OCI-LY3 (cell line): ENCODE measurements at regions not wholly inside any gene's neighbourhood (a gene's known extent, or its start where the extent isn't known, plus 50 kb on each side); places are given as distances from the start of the nearest gene placed in this dataset.

ENCODE experiments used
- H2AFZ ChIP-seq: fragments of 200-600, 300-600 bp; shearing (Covaris generic); 2 replicates; pipeline ENCODE4 v1.6.0; 2014; ENCODE audit warnings: antibody characterized with exemption, low read depth, low read length
- H3K27ac ChIP-seq: fragments of 200-600, 300-600 bp; sonication (generic); 2 replicates; pipeline ENCODE4 v1.5.1; 2014; ENCODE audit warnings: mild to moderate bottlenecking, low read length, moderate library complexity, mixed read lengths
- H3K27me3 ChIP-seq: fragments of 200-600, 300-600 bp; sonication (generic); 2 replicates; pipeline ENCODE4 v1.6.1; 2014; ENCODE audit warnings: low read depth, low read length, mixed read lengths
- H3K36me3 ChIP-seq: fragments of 200-600, 300-600 bp; sonication (generic); replicated peaks from 2 replicates; pipeline ENCODE3; 2014; ENCODE audit warnings: low read depth, low read length, mixed read lengths
- H3K4me1 ChIP-seq: fragments of 300-600, 200-600 bp; sonication (generic); 2 replicates; pipeline ENCODE4 v1.6.1; 2014; ENCODE audit warnings: low read length, mixed read lengths
- H3K4me2 ChIP-seq: fragments of 200-600, 300-600 bp; sonication (generic); 2 replicates; pipeline ENCODE4 v1.6.1; 2014; ENCODE audit warnings: low read length, mixed read lengths
- H3K4me3 ChIP-seq: fragments of 300-600, 200-600 bp; sonication (generic); 2 replicates; pipeline ENCODE4 v1.5.1; 2014; ENCODE audit warnings: antibody characterized with exemption, mild to moderate bottlenecking, low read length, moderate library complexity
- H3K79me2 ChIP-seq: fragments of 300-600, 200-600 bp; shearing (Covaris generic); 2 replicates; pipeline ENCODE4 v1.6.1; 2014; ENCODE audit warnings: mild to moderate bottlenecking, low read length, mixed read lengths
- H3K9ac ChIP-seq: fragments of 300-600, 200-600 bp; shearing (Covaris generic); 2 replicates; pipeline ENCODE4 v1.6.0; 2014; ENCODE audit warnings: mild to moderate bottlenecking, low read length, moderate library complexity
- H3K9me3 ChIP-seq: fragments of 200-600, 300-600 bp; shearing (Covaris generic); 2 replicates; pipeline ENCODE4 v1.6.1; 2014; ENCODE audit warnings: low read length, mixed read lengths; ENCODE audit not compliant: insufficient read depth
- H4K20me1 ChIP-seq: fragments of 200-600, 300-600 bp; sonication (generic); 2 replicates; pipeline ENCODE4 v1.6.1; 2016; ENCODE audit warnings: low read length, mixed read lengths; ENCODE audit not compliant: insufficient read depth
- EZH2phosphoT487 ChIP-seq: fragments of 200-600 bp; shearing (Covaris generic); IDR thresholded peaks from 2 replicates; pipeline ENCODE4 v1.6.1; 2018; ENCODE audit warnings: antibody characterized with exemption, mixed run types, low read depth
- TF ChIP-seq, protein P1 (sequence below): fragments of 200-600, 300-600 bp; sonication (generic); IDR thresholded peaks from 2 replicates; pipeline ENCODE4 v1.5.1; 2014; ENCODE audit warnings: antibody characterized with exemption, low read length, low read depth

DNA sequence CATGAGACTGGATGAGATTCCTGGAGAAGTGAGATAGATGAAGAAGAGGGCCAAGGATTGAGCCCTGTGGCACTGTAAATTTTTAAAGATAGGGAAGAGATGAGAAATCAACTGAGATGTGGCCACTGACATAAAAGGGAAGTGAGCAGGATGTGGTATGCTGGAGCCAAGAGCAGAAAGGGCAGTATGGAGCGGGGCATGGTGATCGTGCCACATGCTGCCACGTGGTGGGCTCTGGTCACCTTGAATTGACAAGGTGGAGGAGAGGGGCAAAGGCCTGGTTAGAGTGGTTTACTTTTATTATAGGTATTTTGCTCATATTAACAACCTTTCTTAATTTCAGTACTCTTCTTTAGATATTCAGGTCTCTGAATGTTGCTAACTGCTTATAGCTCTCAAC, 257.9 kb downstream of the NEDD1 start:
- Histone ChIP-seq H3K27me3 (no peaks in the 10 kb centered on the region), H3K4me2 (no peak overlapping the region), H3K4me3 (no peak overlapping the region), H3K9me3 (no peaks in the 10 kb centered on the region), H3K4me1 (no peaks in the 10 kb centered on the region), H3K27ac (no peak overlapping the region), H3K9ac (no peak overlapping the region), H4K20me1 (no peaks in the 10 kb centered on the region), H3K79me2 (no peaks in the 10 kb centered on the region), H2AFZ (no peak overlapping the region), H3K36me3 (no peaks in the 10 kb centered on the region)
- TF ChIP-seq, protein P1, sequence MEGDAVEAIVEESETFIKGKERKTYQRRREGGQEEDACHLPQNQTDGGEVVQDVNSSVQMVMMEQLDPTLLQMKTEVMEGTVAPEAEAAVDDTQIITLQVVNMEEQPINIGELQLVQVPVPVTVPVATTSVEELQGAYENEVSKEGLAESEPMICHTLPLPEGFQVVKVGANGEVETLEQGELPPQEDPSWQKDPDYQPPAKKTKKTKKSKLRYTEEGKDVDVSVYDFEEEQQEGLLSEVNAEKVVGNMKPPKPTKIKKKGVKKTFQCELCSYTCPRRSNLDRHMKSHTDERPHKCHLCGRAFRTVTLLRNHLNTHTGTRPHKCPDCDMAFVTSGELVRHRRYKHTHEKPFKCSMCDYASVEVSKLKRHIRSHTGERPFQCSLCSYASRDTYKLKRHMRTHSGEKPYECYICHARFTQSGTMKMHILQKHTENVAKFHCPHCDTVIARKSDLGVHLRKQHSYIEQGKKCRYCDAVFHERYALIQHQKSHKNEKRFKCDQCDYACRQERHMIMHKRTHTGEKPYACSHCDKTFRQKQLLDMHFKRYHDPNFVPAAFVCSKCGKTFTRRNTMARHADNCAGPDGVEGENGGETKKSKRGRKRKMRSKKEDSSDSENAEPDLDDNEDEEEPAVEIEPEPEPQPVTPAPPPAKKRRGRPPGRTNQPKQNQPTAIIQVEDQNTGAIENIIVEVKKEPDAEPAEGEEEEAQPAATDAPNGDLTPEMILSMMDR: no peak
- no peak for TF ChIP-seq EZH2phosphoT487

DNA sequence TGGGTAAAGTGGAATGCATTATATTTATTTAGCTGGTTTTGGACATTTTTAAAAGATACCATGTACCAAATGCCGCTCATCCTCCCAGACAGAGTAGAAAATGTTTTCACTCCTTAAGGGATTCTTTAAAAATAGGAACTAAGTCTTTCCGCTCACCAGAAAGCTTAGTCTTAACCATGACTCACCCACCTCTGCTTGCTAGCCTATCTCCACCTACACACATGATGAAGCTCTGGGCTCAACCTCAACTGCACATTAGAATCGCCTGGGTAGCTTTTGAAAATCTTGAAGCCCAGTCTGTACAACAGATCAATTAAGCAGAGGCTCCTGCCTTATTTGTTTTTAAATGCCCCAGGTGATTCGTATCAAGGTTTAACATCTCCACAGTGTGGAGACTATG, 260.5 kb downstream of the NEDD1 start:
- Histone ChIP-seq H3K9me3 (no peaks in the 10 kb centered on the region), H2AFZ (no peak overlapping the region), H3K4me2 (no peak overlapping the region), H4K20me1 (no peaks in the 10 kb centered on the region), H3K4me3 (no peak overlapping the region), H3K9ac (no peak overlapping the region), H3K79me2 (no peaks in the 10 kb centered on the region), H3K36me3 (no peaks in the 10 kb centered on the region), H3K4me1 (no peaks in the 10 kb centered on the region), H3K27ac (no peak overlapping the region), H3K27me3 (no peaks in the 10 kb centered on the region)
- TF ChIP-seq, protein P1: no peak
- TF ChIP-seq EZH2phosphoT487: no peak

DNA sequence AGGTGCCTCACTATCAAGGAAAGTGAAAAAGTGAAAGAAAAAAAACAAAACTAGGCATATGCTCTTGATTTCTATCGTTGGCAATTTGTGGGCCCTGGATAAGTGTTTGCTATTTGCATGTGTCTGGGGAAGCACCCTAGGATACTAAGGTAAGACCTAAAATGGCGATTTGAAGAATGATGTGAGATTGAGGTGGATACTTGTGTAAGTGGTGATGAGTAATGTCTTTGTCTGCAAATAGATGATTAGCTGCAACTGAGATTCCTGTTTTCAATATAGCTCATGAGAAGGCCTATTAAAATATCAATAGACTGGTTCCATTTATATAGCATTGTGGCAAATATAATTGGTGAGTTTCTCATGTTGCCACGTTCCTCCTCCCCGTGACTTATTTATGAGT, 261.7 kb downstream of the NEDD1 start:
- H4K20me1 ChIP-seq: no peaks in the 10 kb centered on the region
- TF ChIP-seq, protein P1: no peak
- TF ChIP-seq EZH2phosphoT487: no peak
- H3K9ac ChIP-seq: no peak overlapping the region
- no peaks in the 10 kb centered on the region for H3K9me3 ChIP-seq
- no peak overlapping the region for H2AFZ ChIP-seq
- no peaks in the 10 kb centered on the region for H3K4me1 ChIP-seq
- H3K36me3 ChIP-seq: no peaks in the 10 kb centered on the region
- no peak overlapping the region for H3K27ac ChIP-seq
- no peaks in the 10 kb centered on the region for H3K27me3 ChIP-seq
- H3K4me3 ChIP-seq: no peak overlapping the region
- H3K79me2 ChIP-seq: no peaks in the 10 kb centered on the region
- no peak overlapping the region for H3K4me2 ChIP-seq

DNA sequence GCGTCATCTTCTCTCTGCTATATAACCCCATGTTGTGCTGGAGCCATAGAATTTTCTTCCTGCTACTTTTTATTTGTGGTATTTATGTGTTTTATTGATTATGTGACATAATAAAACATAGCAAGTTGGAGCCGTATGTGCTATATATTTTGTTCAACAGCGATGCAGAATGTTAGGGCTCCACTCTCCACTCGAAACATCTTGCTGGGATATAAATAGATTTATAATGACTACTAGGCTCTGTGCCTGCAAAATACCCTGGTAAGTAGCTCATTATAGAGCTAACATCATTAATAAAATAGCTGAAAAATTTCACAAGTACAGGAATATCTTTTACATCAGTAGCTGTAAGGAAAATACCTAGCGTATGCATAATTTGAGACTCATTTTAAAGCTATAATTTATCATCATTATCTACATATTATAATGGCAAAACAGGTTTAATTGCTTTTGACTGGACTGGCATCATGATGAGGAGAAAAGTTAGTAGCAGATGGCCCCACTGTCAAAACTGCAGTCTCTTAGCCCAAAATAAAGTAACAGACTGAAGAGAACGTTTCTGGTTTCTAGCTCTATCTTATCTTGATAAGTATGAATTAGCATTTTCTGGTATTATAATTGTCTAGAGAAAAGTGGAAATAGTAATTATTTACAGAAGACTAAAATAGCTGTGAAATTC, 263.0 kb downstream of the NEDD1 start:
- H2AFZ ChIP-seq: no peak overlapping the region
- H3K27me3 ChIP-seq: no peaks in the 10 kb centered on the region
- H3K9me3 ChIP-seq: no peaks in the 10 kb centered on the region
- H3K4me1 ChIP-seq: no peaks in the 10 kb centered on the region
- no peak overlapping the region for H3K4me3 ChIP-seq
- no peaks in the 10 kb centered on the region for H3K79me2 ChIP-seq
- H3K9ac ChIP-seq: no peak overlapping the region
- H3K4me2 ChIP-seq: no peak overlapping the region
- no peaks in the 10 kb centered on the region for H3K36me3 ChIP-seq
- no peaks in the 10 kb centered on the region for H4K20me1 ChIP-seq
- no peak overlapping the region for H3K27ac ChIP-seq
- no peak for TF ChIP-seq EZH2phosphoT487
- TF ChIP-seq, protein P1: no peak
